Thoracic aorta (tissue), 2 donors: ENCODE measurements at regions not wholly inside any gene's neighbourhood (a gene's known extent, or its start where the extent isn't known, plus 50 kb on each side); places are given as distances from the start of the nearest gene placed in this dataset.

ENCODE experiments used
- ATAC-seq: fragments of 150-250 bp; one replicate; pipeline ENCODE4 v1.8.0; 2017; ENCODE audit warnings: low read depth; ENCODE audit not compliant: insufficient number of reproducible peaks, low FRiP score
- DNase-seq: peaks from one replicate; pipeline ENCODE4 v3.0.0-alpha.2; 2020; ENCODE audit warnings: low spot score
- H3K27ac ChIP-seq, 2 donors: fragments of 200-600 bp; sonication (generic); 1 replicate in 1 of 2; 2 replicates in 1 of 2; pipeline ENCODE4 v1.5.1; 2016; ENCODE audit warnings: mild to moderate bottlenecking in 2 of 2, moderate library complexity in 2 of 2
- H3K27me3 ChIP-seq: fragments of 200-600 bp; sonication (generic); replicated peaks from 2 replicates; pipeline ENCODE4 v1.6.0; 2016; ENCODE audit warnings: mild to moderate bottlenecking; ENCODE audit not compliant: insufficient read depth
- H3K36me3 ChIP-seq: fragments of 200-600 bp; sonication (generic); one replicate; pipeline ENCODE4 v1.5.1; 2016
- H3K4me1 ChIP-seq, 2 donors: fragments of 200-600 bp; sonication (generic); 1 replicate in 1 of 2; 2 replicates in 1 of 2; pipeline versions ENCODE4 v1.5.1 to v1.6.0; 2016; ENCODE audit warnings: low read depth in 2 of 2, mild to moderate bottlenecking in 1 of 2; ENCODE audit not compliant: control insufficient read depth in 1 of 2
- H3K4me3 ChIP-seq: fragments of 200-600 bp; sonication (generic); 2 replicates; pipeline ENCODE4 v1.5.1; 2016; ENCODE audit warnings: mild to moderate bottlenecking
- H3K9me3 ChIP-seq: fragments of 200-600 bp; sonication (generic); 2 replicates; pipeline ENCODE4 v1.5.1; 2016
- TF ChIP-seq, protein P1 (sequence below): fragments of 200-600 bp; sonication (generic); IDR thresholded peaks from one replicate; pipeline ENCODE4 v1.5.1; 2019; ENCODE audit warnings: antibody characterized with exemption

DNA sequence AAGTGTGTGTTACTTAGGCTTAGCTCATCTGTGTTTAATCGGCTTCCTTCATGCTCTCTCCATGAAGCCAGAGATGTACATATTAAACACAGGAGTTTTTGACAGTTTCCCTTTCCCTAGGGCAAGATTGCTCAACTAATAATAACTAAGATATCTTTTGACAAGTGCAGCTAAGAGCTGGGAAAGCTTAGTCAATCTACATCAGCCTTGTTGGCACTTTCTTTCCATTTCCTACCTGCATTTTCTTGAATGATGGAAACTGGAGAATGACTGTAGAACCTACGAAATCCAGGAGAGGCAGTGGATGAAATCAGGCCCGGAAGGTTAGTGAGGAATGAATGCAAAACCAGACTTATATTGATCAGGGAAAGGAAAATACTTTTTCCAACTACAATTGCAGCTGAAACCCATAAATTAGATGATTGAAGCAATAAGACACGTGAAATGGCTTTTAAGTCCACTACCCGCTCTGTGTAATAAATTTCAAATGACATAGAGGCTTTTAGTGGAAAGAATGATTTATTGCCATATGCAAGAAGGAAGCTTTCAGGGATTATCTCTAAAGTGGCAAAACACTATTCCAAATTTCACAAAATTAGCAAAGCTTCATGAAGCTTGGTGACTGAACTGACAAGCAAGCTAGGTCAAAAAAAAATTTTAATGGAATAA is 237.2 kb upstream of the ID4 start:
- no peaks in the 10 kb centered on the region for H3K36me3 ChIP-seq
- no peaks in the 10 kb centered on the region for H3K4me1 ChIP-seq
- no peak overlapping the region for H3K27ac ChIP-seq
- H3K9me3 ChIP-seq = no peaks in the 10 kb centered on the region
- DNase-seq = no peak
- H3K27me3 ChIP-seq = no peaks in the 10 kb centered on the region
- TF ChIP-seq, protein P1, sequence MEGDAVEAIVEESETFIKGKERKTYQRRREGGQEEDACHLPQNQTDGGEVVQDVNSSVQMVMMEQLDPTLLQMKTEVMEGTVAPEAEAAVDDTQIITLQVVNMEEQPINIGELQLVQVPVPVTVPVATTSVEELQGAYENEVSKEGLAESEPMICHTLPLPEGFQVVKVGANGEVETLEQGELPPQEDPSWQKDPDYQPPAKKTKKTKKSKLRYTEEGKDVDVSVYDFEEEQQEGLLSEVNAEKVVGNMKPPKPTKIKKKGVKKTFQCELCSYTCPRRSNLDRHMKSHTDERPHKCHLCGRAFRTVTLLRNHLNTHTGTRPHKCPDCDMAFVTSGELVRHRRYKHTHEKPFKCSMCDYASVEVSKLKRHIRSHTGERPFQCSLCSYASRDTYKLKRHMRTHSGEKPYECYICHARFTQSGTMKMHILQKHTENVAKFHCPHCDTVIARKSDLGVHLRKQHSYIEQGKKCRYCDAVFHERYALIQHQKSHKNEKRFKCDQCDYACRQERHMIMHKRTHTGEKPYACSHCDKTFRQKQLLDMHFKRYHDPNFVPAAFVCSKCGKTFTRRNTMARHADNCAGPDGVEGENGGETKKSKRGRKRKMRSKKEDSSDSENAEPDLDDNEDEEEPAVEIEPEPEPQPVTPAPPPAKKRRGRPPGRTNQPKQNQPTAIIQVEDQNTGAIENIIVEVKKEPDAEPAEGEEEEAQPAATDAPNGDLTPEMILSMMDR = no peak
- no peak overlapping the region for H3K4me3 ChIP-seq
- ATAC-seq = no peak

DNA sequence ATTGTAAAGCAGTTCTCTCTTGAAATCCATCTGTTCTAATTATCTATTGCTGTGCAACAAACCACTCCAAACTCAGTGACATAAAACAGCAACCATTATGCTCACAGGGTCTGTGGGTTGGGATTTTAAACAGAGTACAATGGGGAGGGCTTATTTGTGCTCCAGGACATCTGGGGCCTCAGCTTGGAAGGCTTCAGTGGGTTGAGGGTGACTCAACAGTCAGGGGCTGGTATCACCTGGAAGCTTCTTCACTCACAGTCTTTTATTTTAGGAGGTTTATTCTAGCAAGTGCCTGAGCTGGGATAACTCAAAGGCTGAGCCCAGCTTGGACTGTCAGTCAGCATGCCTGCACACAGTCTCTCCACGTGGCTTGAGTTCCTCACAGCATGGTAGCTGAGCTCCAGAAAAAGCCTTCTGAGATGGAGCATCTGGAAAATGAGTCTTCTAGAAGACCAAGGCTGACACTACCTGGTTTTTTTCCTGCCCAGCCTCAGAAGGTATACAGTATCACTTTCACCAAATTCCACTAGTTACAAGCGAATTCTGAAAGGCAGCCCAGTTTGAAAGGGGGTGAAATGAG is 234.6 kb upstream of the ID4 start:
- Histone ChIP-seq H3K4me1 (no peaks in the 10 kb centered on the region), H3K9me3 (no peaks in the 10 kb centered on the region), H3K36me3 (no peaks in the 10 kb centered on the region), H3K4me3 (no peak overlapping the region), H3K27ac (no peak overlapping the region), H3K27me3 (no peaks in the 10 kb centered on the region)
- DNase-seq = no peak
- TF ChIP-seq, protein P1 = no peak
- no peak for ATAC-seq

DNA sequence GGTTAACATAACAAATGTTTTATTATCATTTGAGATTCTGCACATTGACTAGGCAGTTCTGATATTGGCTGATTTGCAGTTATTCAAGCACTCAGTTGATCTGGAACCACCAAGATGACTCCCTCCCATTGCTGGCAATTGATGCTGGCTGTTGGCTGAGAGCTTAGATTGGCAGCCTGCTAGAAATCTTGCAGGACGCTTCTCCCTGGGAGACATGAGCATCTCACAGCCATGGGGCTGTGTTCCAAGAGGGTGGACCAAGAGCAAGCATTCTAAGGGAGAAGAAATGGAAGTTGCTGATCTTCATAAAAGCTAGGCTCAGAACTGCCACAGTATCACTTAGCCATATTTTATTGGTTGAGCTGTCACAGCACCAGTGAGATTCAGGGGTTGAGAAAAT is 233.4 kb upstream of the ID4 start:
- no peaks in the 10 kb centered on the region for H3K4me1 ChIP-seq
- no peaks in the 10 kb centered on the region for H3K36me3 ChIP-seq
- H3K27ac ChIP-seq = no peak overlapping the region
- TF ChIP-seq, protein P1 = no peak
- no peaks in the 10 kb centered on the region for H3K9me3 ChIP-seq
- no peak for DNase-seq
- H3K4me3 ChIP-seq = no peak overlapping the region
- no peak for ATAC-seq
- no peaks in the 10 kb centered on the region for H3K27me3 ChIP-seq

DNA sequence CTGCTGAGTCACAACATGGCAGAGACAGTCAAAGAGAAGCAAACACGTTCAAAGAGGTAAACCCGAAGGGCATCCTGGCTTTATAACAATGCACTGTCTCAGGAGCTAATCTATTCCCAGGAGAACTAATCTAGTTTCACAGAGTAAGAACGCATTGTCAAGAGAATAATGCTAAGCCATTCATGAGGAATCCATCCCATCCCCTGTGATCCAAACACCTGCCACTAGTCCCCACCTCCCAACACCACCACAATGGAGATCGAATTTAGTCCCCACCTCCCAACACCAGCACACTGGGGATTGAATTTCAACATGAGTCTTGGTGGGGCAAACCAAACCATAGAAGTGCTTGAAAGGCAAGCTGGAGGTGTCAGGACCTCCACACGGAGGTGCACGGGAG is 231.5 kb upstream of the ID4 start:
- ATAC-seq = no peak
- no peaks in the 10 kb centered on the region for H3K4me1 ChIP-seq

DNA sequence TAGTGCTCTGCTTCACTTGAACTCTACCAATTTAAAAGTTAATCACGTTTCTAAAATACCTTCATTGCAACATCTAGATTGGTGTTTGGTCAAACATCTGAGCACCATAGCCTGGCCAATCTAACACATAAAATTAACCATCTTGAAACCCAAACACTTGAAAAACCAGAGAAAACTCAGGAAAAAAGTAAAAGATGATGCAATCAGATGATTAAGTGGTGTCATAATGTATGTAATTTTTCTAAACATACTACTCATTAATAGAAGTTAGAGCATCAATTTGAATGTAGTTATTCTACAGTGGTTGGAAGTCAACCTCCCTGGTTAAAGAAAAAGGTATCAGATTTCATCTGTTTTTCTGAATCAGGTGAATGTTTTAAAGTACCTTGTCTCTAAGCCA is 228.6 kb upstream of the ID4 start:
- Histone ChIP-seq H3K9me3 (no peaks in the 10 kb centered on the region), H3K4me3 (no peak overlapping the region), H3K36me3 (no peaks in the 10 kb centered on the region), H3K27me3 (no peaks in the 10 kb centered on the region), H3K27ac (no peak overlapping the region), H3K4me1 (no peaks in the 10 kb centered on the region)
- no peak for DNase-seq
- ATAC-seq = no peak
- TF ChIP-seq, protein P1 = no peak

More for the DNA sequence above, 231.5 kb upstream of the ID4 start:
- no peaks in the 10 kb centered on the region for H3K27me3 ChIP-seq
- TF ChIP-seq, protein P1 = no peak
- H3K4me3 ChIP-seq = no peak overlapping the region
- no peak for DNase-seq
- no peaks in the 10 kb centered on the region for H3K36me3 ChIP-seq
- no peak overlapping the region for H3K27ac ChIP-seq
- no peaks in the 10 kb centered on the region for H3K9me3 ChIP-seq
